H1 (cell line): ENCODE measurements at regions not wholly inside any gene's neighbourhood (a gene's known extent, or its start where the extent isn't known, plus 50 kb on each side); places are given as distances from the start of the nearest gene placed in this dataset.

ENCODE experiments used
- BCL11A ChIP-seq, 2 experiments: IDR thresholded peaks; one replicate each; pipeline ENCODE4 v1.6.1; 2011; ENCODE audit warnings: low read depth in 2 of 2, low read length in 2 of 2, mild to moderate bottlenecking in 2 of 2
- CHD7 ChIP-seq: fragments of 300-600 bp; sonication (generic); IDR thresholded peaks from 2 replicates; pipeline ENCODE4 v1.7.1; 2012; ENCODE audit warnings: low read length, moderate library complexity, mild to moderate bottlenecking, inconsistent platforms; ENCODE audit not compliant: insufficient replicate concordance
- CTCF ChIP-seq, 3 experiments: IDR thresholded peaks; 1 replicate in 2 of 3; 2 replicates in 1 of 3; pipeline versions ENCODE4 v1.5.1 to v1.6.1; 2011; ENCODE audit warnings: low read length in 3 of 3, mild to moderate bottlenecking in 3 of 3, inconsistent platforms in 2 of 3, low read depth in 1 of 3, moderate library complexity in 1 of 3; ENCODE audit not compliant: insufficient read depth in 1 of 3; ENCODE audit errors: control extremely low read depth in 1 of 3
- HDAC6 ChIP-seq: IDR thresholded peaks from one replicate; pipeline ENCODE4 v1.7.1; 2012; ENCODE audit warnings: low read depth, mild to moderate bottlenecking, inconsistent platforms, low read length, moderate library complexity
- JUND ChIP-seq: IDR thresholded peaks from 2 replicates; pipeline ENCODE4 v1.6.1; 2011; ENCODE audit warnings: mild to moderate bottlenecking, improper control_type of control experiment, low read length
- TEAD4 ChIP-seq: IDR thresholded peaks from 2 replicates; pipeline ENCODE4 v1.6.1; 2012; ENCODE audit warnings: low read depth, low read length, inconsistent platforms, mixed read lengths

GRCh38 chr13:85663856-85664255 is 135.4 kb downstream of the SLITRK6 start (continued):
- TF ChIP-seq CHD7 (no peak), BCL11A (IDR thresholded peaks at IDR 0.05; ENCODE audit: low read depth in 2 of 2, low read length in 2 of 2) (no peak), CTCF (IDR thresholded peaks at IDR 0.05; ENCODE audit: control extremely low read depth in 1 of 3, insufficient read depth in 1 of 3, low read depth in 1 of 3, low read length in 3 of 3) (no peak), HDAC6 (no peak), JUND (no peak), TEAD4 (no peak)
